Lower leg skin (tissue), 3 donors: ENCODE measurements at regions not wholly inside any gene's neighbourhood (a gene's known extent, or its start where the extent isn't known, plus 50 kb on each side); places are given as distances from the start of the nearest gene placed in this dataset.

Experiments used
- CTCF ChIP-seq, 3 donors: fragments of 450-650 bp; IDR thresholded peaks; one replicate each; pipeline ENCODE4 v1.5.1; 2016; ENCODE audit warnings: antibody characterized with exemption in 3 of 3, mild to moderate bottlenecking in 3 of 3, moderate library complexity in 2 of 3
- POLR2A ChIP-seq, 2 donors: fragments of 450-650 bp; IDR thresholded peaks; one replicate each; pipeline ENCODE4 v1.6.1; 2016 to 2017; ENCODE audit warnings: antibody characterized with exemption in 2 of 2, mild to moderate bottlenecking in 1 of 2, moderate library complexity in 1 of 2

- no peak for TF ChIP-seq CTCF (IDR thresholded peaks at IDR 0.05)
- no peak for TF ChIP-seq POLR2A (IDR thresholded peaks at IDR 0.05)
These were observed 64.5 kb upstream of the LAPTM4A start for GRCh38 chr2:20115902-20116301.
